ENCODE measurements at regions not wholly inside any gene's neighbourhood (a gene's known extent, or its start where the extent isn't known, plus 50 kb on each side); places are given as distances from the start of the nearest gene placed in this dataset.

GRCh38 chr21:41071258-41072171 is 96.4 kb upstream of the BACE2 start:
- H3K27ac Mint-ChIP-seq, result no peak overlapping the region
- peaks cover 7% of the 10 kb centered on the region for H3K27me3 Mint-ChIP-seq (ENCODE audit: insufficient read depth)
- no peak overlapping the region for H3K4me3 Mint-ChIP-seq
- H3K36me3 Mint-ChIP-seq (ENCODE audit: low read depth), result no peaks in the 10 kb centered on the region
- H3K4me1 Mint-ChIP-seq (ENCODE audit: low read depth), result peaks cover 9% of the 10 kb centered on the region
- no peak for DNase-seq
- H3K9me3 Mint-ChIP-seq, result peaks cover 18% of the 10 kb centered on the region
- TF ChIP-seq CTCF (IDR thresholded peaks at IDR 0.05), result peak; percentile 41

GRCh38 chr21:41073558-41073957 is 94.4 kb upstream of the BACE2 start:
- Mint-ChIP-seq H3K9me3 (peaks cover 19% of the 10 kb centered on the region), H3K4me3 (no peak overlapping the region)

GRCh38 chr21:41074396-41075184 is 93.4 kb upstream of the BACE2 start:
- Mint-ChIP-seq H3K27ac (no peak overlapping the region), H3K9me3 (peaks cover 19% of the 10 kb centered on the region), H3K27me3 (ENCODE audit: insufficient read depth) (peaks cover 5% of the 10 kb centered on the region), H3K36me3 (ENCODE audit: low read depth) (no peaks in the 10 kb centered on the region), H3K4me3 (no peak overlapping the region), H3K4me1 (ENCODE audit: low read depth) (no peaks in the 10 kb centered on the region)
- no peak for TF ChIP-seq CTCF (IDR thresholded peaks at IDR 0.05)
- no peak for DNase-seq

More at GRCh38 chr21:41073558-41073957, 94.4 kb upstream of the BACE2 start:
- H3K36me3 Mint-ChIP-seq (ENCODE audit: low read depth), result no peaks in the 10 kb centered on the region
- no peak overlapping the region for H3K27ac Mint-ChIP-seq
- no peak for DNase-seq
- peaks cover 7% of the 10 kb centered on the region for H3K4me1 Mint-ChIP-seq (ENCODE audit: low read depth)
- TF ChIP-seq CTCF (IDR thresholded peaks at IDR 0.05), result no peak
- H3K27me3 Mint-ChIP-seq (ENCODE audit: insufficient read depth), result peaks cover 5% of the 10 kb centered on the region

GRCh38 chr21:41075656-41076055 is 92.3 kb upstream of the BACE2 start:
- no peak for DNase-seq
- H3K27me3 Mint-ChIP-seq (ENCODE audit: insufficient read depth), result peaks cover 8% of the 10 kb centered on the region
- TF ChIP-seq CTCF (IDR thresholded peaks at IDR 0.05), result no peak
- H3K27ac Mint-ChIP-seq, result no peak overlapping the region
- H3K4me1 Mint-ChIP-seq (ENCODE audit: low read depth), result no peaks in the 10 kb centered on the region
- H3K36me3 Mint-ChIP-seq (ENCODE audit: low read depth), result no peaks in the 10 kb centered on the region
- no peak overlapping the region for H3K4me3 Mint-ChIP-seq
- peaks cover 19% of the 10 kb centered on the region for H3K9me3 Mint-ChIP-seq

- no peaks in the 10 kb centered on the region for H3K36me3 Mint-ChIP-seq (ENCODE audit: low read depth)
- H3K9me3 Mint-ChIP-seq, result peaks cover 19% of the 10 kb centered on the region
- no peaks in the 10 kb centered on the region for H3K4me1 Mint-ChIP-seq (ENCODE audit: low read depth)
- no peak for TF ChIP-seq CTCF (IDR thresholded peaks at IDR 0.05)
- peaks cover 9% of the 10 kb centered on the region for H3K27me3 Mint-ChIP-seq (ENCODE audit: insufficient read depth)
- H3K4me3 Mint-ChIP-seq, result no peak overlapping the region
- H3K27ac Mint-ChIP-seq, result no peak overlapping the region
- DNase-seq, result no peak
These were observed 91.9 kb upstream of the BACE2 start for GRCh38 chr21:41076064-41076463.
